NCI-H1436 (cell line): ENCODE measurements at regions not wholly inside any gene's neighbourhood (a gene's known extent, or its start where the extent isn't known, plus 50 kb on each side); places are given as distances from the start of the nearest gene placed in this dataset.

Source experiments
- DNase-seq: peaks from one replicate; lab custom pipeline; 2025; lab: John Stamatoyannopoulos, UW

DNA sequence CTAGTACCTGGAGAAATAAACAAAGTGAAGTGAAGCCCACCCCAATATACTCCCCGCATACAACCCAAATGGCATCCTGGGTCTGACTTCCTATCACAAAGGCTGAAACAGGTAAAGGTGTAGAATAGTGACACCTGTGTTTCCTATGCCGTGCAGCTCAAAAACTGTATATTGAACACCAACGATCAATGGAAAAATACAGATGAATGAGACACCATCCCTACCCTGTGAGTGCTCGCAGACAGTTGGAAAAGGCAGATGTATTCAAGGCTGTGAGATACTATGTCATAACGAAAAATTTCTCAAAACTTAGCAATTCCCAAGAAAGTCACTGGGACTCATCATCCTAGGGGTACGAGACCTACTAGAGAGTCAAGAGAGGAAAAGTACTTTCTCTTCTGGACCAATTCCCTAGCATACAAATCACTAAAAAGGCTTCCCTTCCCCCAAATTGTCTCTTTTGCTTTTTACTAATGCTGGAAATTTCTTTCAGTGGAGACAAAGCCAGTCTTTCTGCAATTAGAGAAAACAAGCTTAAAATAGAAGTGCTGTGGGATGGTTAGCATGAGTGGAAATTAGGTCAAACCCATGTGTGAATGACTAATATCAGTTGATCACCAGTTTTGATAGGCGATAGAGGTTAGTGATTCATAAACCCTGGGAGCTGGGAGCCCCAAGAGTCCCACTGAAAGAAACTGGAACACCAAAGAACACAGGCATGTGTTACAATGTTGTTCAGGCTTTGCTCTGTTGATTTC lies 249.7 kb downstream of the SPTSSA start:
- no peak for DNase-seq

DNA sequence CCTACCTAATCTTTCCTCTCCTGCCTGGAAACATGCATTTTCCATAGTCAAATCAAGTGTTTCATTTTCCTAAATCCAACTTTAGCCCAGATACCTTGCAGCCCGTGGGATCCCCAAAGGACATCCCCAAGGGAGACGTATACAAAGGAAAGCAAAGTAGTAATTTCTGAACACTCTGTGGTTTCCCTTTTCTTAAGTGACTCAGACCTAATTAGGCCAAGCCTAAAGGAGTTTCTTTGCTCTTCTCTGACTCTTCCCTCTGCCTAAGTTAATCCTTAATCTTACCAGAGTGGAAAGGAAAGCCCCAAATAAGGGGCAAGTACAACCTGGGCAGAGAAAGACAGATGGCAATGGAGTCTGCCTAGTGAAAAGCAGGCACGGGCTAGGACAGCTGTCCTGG lies 250.3 kb downstream of the SPTSSA start:
- no peak for DNase-seq

DNA sequence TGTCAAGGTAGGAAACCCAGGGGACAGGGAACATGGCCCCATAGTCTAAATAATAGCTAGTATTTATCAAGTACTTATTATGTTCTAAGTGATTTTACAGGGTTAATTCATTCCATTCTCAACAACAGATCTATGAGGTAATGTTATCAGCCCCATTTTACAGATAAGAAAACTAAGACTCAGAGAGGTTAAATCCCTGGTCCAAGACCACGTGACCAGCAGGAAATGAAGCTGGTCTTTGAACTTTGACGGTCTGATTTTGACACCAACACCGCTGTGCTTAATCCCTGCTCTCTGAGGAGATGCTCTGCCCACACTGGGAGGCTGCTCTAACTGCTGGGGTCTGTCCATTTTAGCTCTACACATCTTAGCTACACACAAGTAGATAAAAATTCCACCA lies 253.5 kb downstream of the SPTSSA start:
- no peak for DNase-seq

DNA sequence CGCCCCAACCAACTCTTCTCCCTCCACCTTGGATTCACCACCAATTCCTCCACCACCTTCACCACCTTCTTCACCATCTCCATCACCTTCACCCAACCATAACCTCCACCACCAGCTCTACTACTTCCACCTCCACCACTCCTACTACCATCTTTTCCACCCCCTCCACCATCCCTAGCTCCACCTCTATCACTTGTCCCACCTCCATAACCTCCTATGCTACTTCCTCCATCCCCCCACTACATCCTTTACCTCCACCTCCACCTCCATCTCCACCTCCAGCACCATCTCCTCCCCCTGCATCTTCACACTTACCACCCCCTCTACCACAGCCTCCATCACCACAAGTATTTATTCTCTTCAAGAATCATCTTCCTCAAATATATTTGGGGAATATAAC lies 254.9 kb upstream of the EGLN3 start:
- DNase-seq, result no peak

DNA sequence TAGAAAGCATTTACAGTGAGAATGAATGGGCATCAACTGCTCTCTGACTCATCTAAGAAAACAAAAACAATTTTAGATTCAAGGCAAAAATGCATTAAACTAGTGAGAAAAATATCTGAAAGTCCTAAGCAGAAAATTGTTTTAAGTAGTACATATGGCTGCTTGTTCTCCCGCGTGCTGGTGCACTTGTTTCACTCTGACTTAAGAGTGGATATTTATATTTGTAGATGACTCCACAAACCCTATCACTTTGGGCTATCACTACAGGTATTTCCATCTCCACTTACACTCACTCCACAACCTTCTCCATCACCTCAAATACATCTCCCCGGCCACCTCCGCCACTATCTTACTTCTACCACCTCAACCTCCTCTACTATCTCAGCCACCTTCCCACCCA lies 253.9 kb upstream of the EGLN3 start:
- no peak for DNase-seq

DNA sequence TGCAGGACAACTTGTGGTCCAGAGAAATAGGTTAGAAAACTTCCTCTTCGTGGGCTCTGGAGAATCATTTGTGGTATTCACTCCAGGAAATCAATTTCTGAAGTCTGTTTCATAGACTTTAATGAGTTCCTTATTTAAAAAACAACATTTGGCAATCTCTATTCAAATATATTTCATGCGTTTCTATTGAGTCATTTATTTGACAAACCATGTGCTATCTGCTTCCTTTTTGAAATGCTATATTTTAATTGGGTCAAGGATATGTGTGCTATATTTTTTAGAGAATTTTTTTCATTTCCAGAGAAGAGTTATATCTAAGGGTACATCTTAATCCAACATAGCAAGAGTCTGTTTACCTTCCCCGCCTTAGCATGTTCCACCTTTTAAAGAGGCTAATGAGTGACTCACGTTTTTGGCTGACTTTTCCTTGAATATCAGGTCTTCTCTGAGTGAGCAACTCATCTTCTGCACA lies 252.4 kb upstream of the EGLN3 start:
- DNase-seq, result no peak

DNA sequence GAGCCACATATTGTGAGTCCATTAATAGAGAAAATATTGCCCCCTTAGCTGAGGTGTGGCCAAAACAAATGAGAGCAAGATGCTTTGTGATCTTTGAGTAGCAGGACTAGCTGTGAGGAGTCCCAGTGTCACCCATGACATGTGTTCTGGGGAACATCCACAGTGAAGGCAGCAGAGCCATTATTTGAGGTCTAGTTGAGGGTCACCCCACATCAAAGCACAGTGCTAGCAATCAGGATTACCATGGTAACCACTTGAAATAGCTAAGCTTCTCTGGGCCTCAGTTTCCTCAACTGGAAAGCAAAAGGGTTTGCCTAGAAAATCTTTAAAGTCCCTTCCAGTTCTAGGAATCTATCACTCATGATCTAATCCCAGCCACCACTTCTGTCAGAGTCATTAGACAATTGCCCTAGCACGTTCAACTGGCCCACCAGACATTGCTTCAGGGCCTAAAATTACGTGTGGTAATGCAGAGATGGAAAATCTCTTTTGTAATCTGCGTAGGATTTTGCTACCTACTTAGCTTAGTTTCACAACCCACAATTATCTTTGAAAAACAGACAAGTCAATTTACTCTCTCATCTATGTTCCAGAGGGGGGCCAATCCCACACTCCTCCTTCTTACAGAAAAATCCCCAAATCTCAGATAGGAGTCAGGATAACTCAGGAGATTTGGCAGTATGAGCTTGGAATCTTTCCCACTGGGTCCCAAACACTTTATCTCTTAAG lies 251.2 kb upstream of the EGLN3 start:
- no peak for DNase-seq

DNA sequence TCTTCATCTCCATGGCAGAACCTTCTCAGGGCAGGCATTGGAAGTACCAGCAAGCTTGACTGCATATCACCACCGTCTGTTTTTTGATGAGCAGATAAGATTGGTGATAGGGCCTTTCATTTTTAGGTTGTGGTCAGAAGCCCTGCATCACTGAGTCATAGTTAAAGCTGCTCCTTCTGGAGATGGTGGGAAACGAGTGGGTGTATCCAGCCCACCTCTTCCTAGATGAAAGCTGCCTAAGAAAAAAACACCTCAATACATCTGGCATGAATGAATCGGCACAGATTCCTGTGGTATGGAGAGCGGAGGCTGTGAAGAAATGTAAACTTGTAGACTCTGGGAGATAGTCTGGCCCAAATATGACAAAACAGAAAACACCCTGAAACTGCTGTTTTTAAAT lies 248.7 kb upstream of the EGLN3 start:
- no peak for DNase-seq

DNA sequence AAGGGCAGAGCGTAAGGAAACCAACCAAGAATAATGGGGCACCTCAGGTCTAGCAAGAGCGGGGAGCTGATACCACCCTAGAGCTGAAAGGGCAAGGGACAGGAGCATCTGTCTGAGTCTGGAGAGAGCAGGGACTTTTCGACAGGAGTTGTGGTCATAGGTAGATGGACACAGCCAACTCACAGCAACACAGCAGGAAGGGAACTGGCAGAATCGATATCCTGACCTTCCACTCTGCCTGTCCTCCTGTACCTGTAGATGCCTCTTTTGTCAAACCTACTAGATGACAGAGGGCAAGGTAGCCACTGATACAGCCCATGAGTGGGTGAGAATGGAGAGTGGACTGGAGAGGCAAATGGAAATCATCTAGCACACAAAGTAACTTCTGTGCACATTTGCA lies 247.2 kb upstream of the EGLN3 start:
- no peak for DNase-seq

DNA sequence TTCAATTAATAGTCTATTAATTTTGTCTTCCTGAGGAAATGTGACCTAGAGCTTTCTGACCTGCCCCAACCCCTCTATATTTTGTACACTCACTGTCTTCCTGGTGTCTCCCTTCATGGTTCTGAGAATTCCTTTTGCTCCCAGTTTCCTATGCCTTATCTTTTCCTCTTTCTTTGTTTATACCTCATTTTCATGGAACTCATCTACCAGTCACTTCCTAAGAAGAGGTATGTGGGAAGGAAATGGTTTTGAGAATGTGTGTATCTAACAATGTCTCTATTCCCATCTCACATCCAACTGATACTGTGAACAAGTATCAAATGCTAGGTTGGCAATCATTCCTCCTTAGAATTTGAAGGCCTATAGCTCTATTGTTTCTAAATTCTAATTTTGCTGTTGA lies 245.1 kb upstream of the EGLN3 start:
- no peak for DNase-seq

DNA sequence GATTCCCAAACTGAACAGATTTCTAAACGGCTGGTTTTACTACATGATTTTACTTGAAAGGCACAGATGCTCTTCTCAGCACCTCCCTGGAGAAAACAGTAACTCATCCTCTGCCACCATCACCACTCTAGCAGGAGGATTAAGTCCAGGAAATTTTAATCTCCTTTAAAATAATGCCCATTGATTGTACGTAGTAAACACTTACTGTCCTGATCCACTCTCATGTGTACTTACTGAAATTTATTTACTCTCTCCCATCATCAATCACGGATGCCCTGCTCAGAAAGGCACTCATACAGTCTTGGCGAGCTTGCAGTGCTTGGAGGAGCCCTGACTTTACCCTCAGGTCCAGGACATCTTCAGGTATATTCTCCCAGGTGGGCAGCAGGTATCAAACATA lies 239.8 kb upstream of the EGLN3 start:
- no peak for DNase-seq

DNA sequence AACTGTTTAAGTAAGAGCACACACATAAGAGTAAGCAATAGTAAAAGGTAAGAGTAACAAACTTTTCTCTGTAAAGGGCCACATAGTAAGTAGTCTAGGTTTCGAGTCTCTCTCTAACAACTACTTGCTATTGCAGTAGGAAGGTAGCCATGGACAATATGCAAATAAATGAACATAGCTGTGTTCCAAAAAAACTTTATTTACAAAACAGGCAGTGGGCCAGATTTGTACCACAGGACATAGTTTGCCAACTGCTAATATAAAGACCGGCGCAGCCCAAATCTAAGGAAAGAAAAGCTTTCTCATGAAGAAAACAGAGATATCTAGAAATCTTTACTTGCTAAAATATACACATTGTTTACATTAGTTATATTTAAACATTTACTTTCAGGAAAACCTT lies 239.0 kb upstream of the EGLN3 start:
- no peak for DNase-seq

DNA sequence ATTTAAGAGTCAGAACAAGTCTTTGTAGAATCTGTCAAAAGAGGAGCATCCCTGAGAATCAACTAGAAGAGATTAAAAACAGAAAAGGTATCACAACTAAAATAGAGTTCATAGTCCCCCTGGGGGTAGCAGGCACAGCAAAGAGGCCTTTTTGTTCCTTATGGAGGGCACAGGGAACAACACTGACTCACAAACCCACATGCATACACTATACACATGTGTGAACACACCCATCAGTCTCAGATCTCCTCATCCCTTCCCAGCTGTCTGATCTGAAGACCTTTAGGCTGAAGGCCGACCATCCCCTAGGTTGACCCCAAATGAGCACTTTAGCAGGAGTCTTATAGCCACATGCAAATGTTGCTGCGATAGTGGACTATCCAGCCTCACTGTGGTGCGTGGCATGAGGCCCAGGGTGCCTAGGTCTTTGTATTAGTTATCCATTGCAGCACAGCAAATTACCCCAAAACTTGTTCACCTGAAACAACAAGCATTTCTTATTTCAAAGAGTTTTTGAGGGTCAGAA lies 236.7 kb upstream of the EGLN3 start:
- no peak for DNase-seq

DNA sequence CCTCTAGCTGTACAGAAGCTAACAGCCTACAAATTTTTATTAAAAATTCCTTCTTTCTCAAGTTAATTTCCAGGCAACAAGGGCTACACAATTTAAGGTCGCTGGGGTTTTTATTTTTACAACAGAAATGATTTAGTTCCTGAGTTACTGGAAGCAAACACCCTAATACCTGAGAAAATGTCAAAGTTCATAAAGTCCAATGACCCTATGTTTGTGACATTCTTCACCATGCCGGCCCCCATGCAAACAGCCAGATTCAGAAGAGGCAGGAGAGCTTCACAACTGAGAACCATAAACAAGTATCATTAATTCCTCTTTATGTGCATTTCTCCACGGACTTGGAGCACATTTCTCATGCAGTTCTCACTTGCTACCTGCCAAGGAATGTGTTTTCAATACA lies 236.2 kb upstream of the EGLN3 start:
- DNase-seq, result no peak

DNA sequence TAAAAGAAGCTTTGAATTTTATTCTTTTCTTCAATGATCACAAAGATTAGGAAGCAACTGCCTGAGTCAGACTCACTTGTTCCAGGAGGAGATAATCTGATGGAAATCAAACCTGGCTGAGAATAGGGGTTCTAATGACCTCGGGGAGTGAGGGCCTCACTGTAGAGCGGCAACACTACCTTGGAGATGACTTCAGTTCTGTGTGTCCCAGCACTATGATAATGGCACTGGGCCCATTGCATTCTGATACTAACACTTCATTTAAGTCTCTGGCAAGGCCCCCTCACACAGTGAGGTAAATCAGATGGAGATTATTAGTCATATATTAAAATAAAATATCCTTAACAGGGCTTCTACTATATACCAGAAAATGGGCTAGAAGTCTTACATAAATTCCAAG lies 233.3 kb upstream of the EGLN3 start:
- no peak for DNase-seq

DNA sequence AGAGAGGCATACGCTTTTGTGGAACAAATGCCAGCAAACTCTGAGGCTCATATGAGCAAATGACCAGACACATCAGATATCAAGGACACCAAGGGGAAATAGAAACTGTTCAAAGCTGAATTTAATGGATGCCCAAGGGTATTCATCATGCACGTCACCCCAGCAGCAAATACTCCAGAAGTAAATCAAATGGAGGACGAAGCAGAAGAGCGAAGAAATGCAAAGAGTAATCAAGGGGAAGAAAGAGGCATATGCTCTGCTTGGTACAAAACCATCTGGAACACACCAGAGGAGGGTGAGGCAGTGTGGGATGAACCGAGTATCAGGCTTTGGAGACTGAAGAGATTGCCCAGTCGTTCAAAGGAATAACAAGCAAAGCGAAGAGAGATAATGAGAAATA lies 232.6 kb upstream of the EGLN3 start:
- DNase-seq, result no peak

DNA sequence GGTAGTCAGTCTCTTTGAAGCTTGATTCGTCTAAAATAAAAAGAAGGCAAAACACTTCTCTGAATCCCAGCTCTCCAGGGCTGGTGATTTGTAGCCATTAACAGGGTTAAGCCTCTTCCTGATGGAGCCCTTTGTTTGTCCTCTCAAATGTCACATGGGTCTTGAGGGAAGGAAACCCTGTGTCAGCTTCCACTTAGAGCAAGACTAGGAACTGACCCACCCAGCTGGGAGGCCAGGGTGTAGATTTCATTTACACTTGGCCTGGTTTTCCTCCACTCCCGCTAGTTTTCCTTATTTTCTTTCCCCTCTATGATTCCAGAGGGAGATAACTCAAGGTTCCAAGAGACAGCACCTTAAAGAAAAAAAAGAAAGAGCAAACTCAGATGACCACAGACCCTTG lies 230.5 kb upstream of the EGLN3 start:
- no peak for DNase-seq

DNA sequence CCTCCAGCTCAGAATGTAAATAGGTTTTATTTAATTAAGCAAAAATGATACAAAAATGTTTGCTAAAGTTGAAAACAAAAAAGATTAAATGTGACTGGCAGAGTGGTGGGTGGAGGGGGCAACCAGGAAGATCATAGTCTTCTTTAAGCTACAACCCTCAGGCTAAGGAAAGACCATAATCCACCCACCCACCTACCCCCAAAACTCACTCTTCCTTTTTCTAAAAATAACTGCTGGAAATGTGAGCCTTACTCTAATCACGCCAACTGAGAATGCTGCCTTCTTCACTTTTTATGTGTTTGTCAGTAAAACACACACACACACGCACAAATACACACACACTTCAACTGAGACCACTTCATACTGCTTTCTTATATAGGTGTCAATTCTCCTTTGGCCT lies 230.0 kb upstream of the EGLN3 start:
- no peak for DNase-seq

DNA sequence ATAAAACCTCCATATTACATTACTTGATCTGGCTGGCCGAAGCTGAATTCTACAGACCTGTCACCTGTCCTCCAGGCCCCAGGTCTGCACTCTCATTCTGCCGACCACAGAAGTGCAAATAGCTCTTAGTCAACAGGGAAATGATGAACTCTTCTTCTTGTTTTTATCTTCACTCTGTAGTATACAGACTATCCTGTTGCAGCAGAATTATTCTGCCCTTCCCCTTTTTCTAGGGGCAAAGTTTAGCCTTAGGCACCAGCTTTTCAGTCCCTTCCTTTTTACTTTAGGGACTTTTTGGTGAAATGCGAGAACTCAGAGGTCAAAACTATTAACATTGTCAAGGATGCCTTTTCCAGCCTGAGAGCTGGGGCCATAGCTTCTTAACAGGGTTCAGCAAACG lies 229.6 kb upstream of the EGLN3 start:
- DNase-seq, result no peak

DNA sequence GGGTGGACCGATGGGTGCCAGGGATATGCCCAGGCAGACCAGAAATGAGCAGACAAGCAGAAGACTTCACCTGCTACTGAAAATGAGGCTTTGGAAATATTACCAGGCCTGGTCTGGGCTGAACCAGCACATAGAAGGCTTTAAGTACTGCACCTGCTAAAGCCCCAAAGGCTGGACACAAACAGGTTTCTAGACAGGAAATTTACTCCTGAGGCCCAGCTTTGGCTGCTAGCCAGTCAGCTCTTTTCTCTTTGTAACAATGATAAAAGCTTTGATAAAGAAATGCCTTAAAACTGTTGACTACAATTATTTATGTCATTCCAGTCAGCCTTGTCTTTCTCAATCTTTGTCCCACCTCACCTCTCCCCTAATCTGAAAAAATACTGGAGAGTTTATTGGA lies 228.9 kb upstream of the EGLN3 start:
- DNase-seq, result peak; percentile 13

DNA sequence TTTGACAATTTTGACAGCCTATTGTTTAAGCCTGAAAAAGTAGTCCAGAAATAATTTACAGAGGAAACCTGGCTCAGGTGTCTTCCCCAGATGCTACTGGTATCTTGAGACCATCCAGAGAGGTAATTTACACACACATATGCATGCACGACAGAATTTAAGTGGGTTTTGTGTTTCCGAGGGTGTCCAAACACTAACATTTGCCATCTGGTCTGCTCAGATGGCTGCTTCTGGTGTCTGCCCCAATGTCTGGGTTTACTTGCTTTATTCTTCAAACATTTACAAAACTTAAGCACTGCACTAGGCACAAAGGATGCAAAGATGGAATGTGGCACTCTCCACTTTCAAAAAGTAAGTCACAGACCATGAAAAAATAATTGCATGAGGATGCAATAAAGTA lies 226.6 kb upstream of the EGLN3 start:
- DNase-seq, result no peak

DNA sequence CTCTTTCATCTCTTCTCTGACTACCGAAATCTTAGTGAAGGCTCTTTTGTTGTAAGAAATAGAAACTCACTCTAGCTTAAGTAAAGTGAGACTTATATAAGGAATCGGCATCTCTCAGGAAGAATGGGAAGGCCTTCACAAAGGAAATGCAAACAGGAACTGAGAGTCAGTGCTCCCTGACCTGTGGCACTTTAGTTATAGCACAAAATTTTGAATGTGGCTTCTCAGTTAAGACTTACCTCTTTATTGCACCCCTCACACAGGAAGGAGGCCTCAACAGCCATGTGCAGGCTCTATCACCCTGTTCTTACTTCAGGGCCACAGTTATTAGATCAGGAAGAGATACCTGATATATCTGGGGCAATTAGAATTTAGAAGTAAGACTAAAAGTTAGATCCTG lies 224.7 kb upstream of the EGLN3 start:
- DNase-seq, result no peak

DNA sequence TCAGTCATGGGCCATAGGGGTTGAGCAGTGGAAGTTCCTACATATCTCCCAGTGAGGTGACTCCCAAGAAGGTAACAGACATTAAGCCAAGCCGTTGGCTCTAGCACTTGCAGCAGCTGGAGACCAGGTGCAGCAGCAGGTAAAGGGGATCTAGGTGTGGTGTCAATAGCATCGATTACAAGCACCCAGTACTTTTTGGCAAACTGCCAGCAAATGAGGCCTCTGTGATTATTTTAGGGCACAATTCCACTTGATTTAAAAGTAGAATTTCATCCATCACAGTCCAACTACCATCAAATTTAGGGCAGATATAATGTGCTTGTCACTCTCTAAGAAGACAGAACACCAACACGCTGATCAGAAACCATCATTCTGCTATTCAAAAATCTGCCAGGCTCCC lies 224.1 kb upstream of the EGLN3 start:
- DNase-seq, result no peak

DNA sequence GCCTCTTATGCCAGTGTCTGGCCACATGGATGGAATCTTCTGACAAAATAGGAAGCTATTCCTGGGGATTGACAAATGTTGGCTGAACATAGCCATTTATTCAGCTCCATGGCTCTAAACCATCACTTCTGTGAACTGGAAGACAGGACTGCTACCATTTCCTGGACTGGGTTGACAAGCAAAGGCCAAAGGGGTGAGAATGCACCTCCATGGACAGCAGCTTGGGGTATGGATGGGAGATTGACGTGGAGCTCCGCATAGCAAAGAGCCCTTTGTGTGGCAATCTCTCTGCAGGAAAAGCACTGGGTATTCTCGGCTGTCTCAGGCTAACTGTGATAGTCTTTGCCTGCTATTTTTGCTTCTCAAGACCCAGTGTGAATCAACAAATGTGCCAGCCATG lies 223.0 kb upstream of the EGLN3 start:
- no peak for DNase-seq
